GM18499 (cell line): ENCODE measurements at regions not wholly inside any gene's neighbourhood (a gene's known extent, or its start where the extent isn't known, plus 50 kb on each side); places are given as distances from the start of the nearest gene placed in this dataset.

Experiments used
- ATAC-seq: cut with Tn5 transposase; IDR thresholded peaks from one replicate; pipeline ENCODE4 v1.9.1; 2021; ENCODE audit warnings: moderate number of reproducible peaks; ENCODE audit not compliant: insufficient read depth, unreplicated experiment

DNA sequence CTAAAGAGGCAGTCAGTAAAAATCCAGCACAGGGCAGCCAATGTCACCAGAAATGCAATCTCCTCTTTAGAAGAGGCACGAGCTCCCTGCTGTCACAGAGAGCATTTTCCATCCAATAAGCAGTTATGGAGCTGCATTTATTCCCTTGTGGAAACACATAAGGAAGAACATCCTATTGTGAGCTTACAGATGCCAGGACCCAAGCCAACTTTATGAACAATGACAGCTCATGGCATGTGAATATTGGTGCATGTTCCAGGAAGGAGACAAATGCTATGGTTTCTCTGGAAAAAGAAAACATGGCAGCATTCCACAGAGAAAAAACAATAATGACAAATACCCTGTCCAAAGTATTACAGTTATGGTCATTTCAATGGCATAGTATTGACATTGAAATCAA, 955.6 kb downstream of the UQCRFS1 start:
- no peak for ATAC-seq

DNA sequence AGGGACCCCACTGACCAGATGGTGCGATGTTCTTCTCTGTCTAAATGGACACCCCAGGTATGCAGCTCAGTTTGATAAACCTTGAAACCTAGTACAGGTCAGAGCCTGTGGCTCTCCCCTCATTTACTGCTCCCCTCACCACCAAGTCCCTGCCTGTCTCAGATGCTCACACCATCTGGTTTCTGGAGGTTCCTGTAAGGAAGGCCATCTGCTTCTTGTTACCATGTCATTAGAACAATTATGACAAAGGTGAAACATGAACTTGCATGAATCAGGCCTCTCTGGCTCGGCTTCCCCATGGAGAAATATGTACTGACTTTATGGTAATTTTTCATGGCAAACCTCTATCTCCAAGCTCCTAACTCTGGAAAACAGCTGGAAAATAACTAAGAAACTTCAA, 965.7 kb downstream of the UQCRFS1 start:
- ATAC-seq: no peak

DNA sequence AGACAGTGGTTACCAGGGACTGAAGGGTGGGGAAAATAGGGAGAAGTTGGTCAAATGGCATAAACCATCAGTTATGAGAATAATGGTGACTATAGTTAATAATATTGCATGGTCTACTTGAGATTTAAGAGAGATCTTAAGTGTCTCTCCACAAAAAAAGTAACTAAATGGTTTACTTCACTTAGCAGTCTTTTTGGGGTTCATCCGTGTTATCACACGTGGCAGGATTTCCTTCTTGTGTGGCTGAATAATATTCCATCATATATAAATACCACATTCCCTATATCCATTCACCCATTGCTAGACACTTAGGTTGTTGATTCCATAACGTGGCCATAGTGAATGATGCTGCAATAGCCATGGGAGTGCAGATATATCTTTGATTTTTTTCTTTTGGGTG, 967.0 kb downstream of the UQCRFS1 start:
- no peak for ATAC-seq

DNA sequence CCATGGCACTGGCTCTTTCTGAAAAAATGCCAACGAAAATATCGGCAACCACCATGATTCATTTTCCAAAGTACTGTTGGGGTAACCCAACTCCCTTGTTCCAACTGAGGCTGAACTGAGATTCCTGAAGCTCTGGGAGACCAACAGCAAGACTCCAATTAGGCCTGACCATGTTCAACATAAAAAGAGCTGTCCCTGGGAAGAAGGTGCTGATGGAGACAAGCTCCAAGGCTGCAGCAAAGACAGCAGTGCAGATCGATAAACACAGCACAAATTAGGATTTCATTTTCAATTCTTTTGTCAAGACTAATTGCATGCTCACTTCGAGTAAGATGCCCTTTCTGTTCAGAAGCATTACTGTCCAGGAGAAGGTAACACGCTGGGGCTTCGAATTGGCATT, 968.0 kb downstream of the UQCRFS1 start:
- ATAC-seq: no peak

DNA sequence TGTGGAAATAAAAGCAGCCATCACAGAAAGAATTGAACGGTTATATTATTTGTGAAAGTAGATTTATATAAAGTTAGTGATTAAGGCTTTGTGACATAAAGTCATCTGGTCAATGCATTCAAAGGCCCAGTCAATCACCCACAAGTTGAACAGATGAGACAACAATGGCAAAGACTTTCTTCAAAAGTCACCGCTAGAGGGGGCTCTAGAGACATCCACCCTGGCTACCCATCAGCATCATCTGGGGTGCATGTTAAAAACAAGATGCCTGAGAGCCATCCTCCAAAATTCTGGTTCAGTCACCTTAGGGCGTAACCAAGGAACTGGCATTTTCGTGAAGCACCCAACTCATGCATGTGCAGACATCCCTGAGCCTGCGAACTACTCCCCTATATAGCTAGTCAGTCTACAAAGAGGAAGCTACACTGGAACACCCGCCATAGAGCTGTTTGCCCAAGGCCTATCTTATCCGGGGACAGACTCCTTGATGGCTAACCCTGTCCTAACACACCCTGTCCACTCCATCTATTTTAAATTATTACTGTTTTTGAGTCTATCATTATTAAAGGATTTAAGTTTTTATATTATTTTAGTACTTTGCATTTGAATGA, 970.5 kb downstream of the UQCRFS1 start:
- no peak for ATAC-seq

DNA sequence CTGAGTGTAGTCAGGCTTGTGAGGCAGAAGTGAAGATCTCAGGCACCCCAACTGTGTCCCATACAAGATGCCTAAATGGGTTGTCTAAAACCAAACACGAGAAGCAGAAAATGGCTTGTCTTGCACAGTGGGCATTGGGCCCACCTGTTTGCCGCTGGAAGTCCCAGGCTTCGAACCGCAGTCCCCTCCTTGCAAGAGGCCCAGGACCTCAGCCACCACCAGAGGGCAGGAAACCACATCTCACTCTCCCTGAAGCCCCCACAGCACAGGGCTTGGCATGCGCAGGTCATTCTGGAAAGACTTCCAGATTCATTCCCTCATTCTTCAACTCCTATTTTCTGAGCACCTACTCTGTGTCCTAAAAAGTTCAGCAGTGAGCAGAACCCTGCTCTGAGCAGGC, 973.7 kb downstream of the UQCRFS1 start:
- ATAC-seq: no peak

DNA sequence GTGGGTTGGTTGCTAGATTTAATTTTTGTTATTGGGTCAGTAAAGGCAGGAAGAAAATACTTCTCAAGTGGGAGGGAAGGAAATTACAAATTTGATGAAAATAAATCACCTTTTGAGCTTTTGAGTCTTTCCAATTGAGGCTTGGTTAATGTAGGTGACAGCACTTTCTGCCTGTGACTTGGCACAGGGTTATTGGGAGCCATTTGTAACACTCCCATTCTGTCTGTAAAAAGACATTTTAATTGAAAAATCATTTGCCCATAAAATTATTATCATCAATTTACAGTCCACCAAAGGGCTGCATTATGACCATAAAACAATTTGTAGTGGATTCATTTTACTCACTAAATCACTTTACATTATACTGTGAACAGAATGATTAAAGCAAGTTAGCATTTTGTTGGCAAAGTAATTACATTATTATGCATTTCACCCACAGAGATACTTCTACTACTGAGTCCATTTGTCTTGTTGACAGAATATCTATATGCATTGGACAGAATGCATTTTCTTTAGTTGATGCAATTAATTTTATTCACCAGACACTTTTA, 974.6 kb downstream of the UQCRFS1 start:
- no peak for ATAC-seq

DNA sequence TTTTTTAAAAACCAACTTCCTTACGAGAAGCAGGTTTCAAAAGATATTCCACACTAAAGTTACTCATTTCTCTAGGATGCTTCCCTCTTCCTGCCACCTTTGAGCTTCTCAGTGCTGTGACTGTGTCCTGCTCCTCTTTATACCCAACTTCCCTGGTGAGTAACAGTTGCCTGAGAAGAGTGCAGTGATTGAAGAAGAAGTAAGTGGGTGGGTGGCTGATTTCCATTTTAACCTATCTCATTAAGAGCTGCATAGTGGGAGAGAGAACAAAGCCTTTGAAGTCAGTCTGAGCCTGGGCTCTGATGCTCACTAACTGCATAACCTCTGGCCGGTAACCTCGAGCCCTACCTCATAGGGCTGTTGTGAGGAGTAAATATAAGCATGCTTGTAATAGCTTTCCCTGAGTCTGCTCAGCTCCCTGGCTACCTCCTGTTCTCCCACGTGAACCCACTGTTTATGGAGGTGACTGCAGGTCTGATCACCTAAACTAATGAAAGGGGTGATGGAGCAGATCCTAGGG, 977.3 kb downstream of the UQCRFS1 start:
- no peak for ATAC-seq

DNA sequence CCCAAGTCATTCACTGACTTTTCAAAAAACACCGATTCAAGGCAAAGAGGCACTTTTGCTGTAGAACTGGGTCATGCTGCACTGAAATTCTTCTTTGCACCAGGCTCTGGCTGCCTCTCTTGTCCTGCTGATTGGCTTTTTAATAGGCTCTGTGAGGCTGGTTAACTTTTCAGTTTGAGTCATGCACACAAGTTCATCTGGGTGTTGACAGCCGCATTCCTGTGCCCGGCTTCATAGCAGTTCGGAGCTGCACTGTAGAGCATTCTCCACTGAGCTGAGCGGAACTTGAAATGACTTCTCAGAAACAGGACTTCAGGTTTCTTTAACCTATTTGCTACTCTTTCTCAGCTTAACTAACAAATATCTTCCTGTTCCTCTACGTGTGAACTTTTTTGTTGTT, 978.3 kb downstream of the UQCRFS1 start:
- no peak for ATAC-seq

DNA sequence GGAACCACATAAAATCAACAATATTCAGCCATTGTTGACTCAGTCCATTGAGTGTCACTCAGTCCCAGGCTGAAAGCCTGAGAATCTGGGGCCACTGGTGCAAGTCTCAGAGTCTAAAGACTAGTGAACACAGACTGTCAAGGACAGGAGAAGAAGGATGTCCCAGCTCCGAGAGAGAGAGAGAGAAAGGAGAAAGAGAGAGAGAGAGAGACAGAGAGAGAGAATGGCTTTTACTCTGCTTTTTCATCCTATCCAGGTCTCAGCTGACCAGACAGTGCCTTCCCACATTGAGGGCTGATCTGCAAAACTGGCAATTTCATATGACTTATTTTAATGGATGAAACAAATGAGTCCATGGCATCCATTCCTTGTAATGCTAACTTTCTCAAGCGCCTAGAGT, 984.1 kb downstream of the UQCRFS1 start:
- ATAC-seq: no peak

DNA sequence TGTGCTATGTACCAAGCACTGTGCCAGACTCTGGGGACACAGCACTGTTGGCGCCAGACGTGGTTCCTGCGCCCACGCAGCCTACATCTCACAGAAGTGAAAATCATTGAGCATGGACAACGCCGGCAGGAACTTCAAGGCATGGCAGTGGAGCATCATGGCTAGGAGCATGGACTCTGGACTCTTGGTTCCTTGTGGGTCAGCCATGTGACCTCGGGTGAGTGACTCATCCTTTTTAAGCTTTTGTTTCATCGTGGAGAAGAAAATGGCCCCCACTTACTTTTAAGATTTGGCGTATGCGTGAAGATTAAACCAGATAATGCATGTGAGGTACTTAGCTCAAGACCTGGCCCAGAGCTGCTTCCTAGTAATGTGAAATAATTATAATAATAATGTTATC, 988.5 kb downstream of the UQCRFS1 start:
- no peak for ATAC-seq

DNA sequence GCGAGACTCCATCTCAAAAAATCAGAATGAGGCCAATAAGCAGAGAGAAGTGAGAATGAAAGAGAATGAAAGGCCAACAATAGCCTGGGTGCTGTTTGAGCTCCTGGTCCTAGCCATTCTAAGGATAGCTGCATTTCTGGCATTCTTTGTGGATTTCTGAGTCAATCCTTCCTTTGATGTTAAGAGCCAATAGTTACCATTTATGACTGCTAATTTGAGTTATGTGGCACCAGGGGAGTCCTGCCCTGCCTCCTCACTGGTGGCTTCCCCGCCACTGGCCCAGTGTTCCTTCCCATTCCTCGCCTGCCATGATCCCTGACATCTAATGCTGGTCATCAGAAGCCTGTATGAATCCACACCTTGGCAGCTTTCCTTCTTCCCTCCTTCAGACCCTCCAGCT, 991.2 kb downstream of the UQCRFS1 start:
- ATAC-seq: no peak

DNA sequence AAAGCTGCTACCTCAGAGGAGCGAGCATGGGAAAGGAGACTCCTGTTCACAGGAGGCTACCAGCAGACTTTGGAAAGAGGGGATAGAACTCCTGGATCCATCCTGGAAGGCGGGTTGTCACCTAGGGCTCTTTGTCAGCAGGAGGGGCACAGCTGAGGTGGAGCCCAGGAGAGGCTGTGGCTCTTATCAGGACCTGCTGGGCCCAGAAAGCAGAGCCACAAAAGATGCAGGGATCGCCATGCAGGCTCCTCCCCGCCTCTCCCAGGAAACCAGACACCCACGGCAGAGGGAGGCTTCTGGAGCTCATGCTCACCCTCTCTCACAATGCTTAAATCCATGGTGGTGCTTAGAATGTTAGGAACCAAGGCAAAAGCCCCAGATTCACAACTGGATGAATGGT, 994.2 kb downstream of the UQCRFS1 start:
- ATAC-seq: no peak

DNA sequence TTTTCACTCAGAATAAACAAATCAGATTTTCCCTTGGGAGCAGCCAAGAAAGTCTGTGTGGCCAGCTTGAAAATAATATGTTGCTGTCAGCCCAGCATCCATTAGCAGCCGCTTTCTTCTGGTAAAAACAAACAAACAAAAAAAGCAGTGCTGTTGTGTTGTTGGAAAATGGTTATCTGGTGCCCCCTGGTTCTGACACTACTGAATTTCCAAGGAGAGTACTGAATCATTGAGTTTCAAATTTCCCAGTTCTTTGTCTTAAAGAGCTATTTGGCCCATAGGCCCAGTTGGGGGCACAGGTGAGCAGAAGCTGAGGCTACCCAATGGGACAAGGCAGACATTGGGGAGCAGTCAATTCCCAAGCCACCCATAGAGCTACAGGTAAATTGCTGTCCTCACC, 995.9 kb downstream of the UQCRFS1 start:
- ATAC-seq: no peak

DNA sequence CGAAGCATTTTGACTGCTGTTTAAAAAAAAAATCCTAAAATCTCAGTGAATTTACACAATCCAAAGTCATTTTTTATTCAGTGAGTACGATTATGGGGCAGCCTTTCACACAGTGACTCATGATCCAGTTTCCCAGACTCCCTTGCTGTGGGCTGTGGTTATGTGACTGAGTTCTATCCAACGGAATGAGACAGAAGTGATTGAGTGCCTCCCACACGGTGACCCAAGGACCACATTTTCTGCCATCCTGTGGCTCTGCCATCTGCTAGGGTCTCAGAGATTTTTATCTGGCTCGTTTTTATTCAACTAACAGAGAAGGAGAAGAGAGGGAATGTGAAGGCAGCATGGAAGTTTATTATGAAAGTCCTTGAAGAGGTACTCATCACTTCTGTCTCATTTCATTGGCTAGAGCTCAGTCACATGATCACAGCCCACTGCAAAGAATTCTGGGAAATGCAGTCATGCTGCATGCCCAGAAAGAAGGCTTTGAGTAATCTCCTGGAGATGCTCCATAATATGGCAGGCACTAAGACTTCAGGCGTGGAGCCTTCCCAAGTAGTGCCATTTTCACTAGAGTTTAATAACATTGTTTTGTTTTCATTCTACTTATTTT, 999.4 kb downstream of the UQCRFS1 start:
- ATAC-seq: no peak

DNA sequence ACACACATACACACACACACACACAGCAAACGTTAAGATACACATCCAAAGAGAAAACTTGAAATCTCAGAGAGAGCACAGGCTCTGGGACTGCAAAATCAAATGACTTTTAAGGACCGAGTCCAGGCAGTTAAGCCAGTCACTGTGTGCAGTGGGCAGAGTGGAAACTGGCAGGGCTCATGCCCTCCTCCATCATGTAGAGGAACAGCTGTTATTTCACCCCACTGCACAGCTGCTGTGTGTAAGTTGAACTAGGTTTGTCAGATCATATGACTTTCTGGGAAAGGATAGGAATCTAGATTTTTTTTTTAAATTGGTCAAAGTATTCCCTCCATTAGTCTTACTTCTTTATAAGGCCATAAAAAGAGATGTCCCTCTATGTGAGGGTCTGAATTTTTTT, 1002.1 kb downstream of the UQCRFS1 start:
- ATAC-seq: no peak

DNA sequence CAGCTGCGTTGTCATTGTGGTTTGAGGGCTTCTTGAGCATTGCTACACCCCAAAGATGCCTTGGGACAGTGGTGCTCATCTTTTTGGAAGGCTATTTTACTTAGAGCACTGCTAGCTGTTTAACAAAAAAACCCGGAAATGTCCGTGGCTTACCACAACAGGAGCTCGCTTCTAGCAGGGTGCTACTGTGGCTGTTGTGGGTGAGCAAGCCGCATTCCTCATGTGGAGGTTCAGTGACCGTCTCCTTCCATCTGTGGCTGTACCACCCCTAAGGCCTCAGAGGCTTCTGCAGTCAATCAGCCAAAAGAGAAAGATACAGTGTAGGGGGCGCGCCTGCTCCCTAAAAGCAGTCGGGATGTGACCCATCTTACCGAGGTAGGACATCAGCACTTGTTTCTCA, 1004.2 kb downstream of the UQCRFS1 start:
- ATAC-seq: no peak

DNA sequence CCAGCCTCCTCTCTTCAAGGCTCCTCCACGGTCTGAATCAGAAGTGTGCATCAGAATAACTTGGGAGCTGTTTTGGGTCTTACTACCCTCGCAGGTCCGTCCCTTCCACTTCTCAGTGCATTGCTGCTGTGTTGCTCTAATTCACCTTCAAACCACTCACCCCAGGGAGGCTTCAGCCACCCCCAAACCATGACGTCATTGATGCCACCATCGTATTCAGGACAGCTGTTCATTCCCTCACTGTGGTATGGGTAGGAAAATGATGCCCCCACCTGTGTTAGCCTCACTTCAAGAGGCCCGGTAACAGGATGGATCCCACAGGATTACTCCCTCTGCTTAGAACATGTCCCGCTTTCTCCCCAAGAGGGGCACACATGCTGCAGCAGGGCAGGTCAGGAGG, 1005.7 kb downstream of the UQCRFS1 start:
- no peak for ATAC-seq

DNA sequence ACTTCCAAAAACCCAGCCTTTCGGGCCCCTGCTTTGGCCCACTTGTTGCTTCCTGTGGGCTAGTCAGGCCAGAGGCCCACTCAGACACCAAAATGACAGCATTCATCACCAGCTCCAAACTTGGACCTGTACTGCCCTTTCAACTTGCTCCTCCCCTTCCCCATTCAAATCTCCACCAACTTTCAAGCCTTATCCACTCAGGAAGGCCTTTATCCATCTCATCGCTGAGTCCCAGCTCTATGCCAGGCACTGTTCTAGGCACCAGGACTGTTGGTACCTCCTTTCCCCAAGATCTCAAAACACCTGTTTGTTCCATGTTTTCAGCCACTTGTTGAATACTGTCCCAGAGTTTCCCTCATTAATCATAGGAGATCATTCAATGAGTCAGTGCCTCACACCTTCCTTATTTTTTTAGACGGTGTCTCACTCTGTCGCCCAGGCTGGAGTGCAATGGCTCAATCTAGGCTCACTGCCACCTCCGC, 1011.4 kb downstream of the UQCRFS1 start:
- ATAC-seq: no peak

DNA sequence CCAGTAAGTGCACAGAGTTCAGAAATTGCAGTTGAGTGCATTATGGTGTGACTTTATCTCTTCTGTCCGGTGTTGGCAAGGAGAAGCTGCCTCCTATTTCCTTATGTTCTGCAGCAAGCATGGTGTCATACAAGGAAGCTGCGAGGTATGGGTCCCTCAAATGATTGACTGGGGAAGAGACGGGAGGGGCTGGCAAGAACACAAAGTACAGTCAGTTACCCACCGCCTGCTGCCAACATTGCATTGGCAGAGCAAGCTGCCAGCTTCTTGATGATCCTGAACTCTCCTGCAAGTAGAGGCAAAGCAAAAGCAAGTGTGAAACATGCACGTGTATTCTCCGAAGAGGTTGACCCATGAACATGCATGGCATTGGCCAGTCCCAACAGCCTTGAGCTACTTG, 1013.6 kb downstream of the UQCRFS1 start:
- ATAC-seq: no peak

DNA sequence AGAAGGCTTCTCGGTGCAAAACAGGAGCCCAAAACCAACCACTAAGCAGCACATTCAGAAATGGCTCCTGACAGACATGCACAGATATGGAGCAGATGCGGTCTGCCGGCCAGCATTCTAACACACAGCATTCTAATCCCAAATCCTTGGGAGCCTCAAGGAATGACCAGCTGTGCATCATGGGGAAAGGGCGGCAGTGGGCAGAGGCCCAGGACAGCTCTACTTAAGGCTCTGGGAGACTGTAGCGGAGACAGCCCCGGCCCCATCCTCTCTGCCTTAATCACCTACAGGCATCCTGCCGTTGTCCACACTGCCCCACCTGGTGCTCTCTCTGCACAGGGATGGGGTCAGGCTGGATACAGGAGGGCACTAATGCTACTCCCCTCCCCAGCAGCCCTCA, 1016.0 kb downstream of the UQCRFS1 start:
- no peak for ATAC-seq

DNA sequence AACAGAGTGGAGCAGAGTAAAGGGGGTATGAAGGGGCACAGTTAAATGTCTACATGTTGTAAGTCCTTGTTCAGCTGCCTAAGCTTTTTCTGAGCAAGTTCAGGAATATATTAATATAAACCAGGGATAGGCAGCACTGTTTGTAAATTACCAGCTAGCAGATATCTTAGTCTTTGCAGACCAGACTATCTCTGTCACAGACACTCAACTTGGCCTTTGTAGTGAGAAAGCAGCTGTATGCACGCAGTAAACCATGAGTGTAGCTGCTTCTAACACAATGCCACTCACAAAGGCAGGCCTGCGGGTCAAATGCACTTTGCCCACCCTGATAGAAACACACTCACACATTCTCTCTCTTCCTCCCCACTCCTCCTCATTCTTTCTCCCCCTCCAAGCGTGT, 1016.9 kb downstream of the UQCRFS1 start:
- no peak for ATAC-seq
